ENCODE measurements at regions not wholly inside any gene's neighbourhood (a gene's known extent, or its start where the extent isn't known, plus 50 kb on each side); places are given as distances from the start of the nearest gene placed in this dataset.

DNA sequence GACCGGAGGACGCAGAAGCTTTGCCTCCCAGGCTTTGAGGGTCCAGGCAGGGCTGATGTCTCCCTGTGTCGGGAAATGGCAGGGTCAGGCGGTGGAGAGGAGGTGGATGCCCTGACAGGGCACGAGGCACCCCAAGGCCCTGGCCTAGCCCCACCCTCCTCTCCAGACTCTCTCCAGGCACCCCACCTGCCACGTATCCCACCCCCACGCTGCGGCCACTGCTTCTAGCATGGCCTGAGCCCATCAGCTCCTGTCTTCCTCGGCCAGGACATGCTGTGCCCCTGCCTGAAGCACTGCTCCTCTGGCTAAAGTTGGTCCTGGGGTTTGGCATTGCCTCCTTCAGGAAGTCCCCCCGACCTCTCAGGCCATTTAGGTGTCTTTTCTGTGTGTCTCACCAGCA lies 64.2 kb upstream of the RXRA start:
- no peak for TF ChIP-seq POLR2AphosphoS5 (IDR thresholded peaks at IDR 0.05)
- TF ChIP-seq, protein P1, sequence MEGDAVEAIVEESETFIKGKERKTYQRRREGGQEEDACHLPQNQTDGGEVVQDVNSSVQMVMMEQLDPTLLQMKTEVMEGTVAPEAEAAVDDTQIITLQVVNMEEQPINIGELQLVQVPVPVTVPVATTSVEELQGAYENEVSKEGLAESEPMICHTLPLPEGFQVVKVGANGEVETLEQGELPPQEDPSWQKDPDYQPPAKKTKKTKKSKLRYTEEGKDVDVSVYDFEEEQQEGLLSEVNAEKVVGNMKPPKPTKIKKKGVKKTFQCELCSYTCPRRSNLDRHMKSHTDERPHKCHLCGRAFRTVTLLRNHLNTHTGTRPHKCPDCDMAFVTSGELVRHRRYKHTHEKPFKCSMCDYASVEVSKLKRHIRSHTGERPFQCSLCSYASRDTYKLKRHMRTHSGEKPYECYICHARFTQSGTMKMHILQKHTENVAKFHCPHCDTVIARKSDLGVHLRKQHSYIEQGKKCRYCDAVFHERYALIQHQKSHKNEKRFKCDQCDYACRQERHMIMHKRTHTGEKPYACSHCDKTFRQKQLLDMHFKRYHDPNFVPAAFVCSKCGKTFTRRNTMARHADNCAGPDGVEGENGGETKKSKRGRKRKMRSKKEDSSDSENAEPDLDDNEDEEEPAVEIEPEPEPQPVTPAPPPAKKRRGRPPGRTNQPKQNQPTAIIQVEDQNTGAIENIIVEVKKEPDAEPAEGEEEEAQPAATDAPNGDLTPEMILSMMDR (IDR thresholded peaks at IDR 0.05), result no peak
- TF ChIP-seq POLR2A (IDR thresholded peaks at IDR 0.05), result no peak
- TF ChIP-seq EP300 (IDR thresholded peaks at IDR 0.05), result no peak
